Kasumi-1 (cell line): ENCODE measurements at regions not wholly inside any gene's neighbourhood (a gene's known extent, or its start where the extent isn't known, plus 50 kb on each side); places are given as distances from the start of the nearest gene placed in this dataset.

ENCODE experiments used
- DNase-seq, 2 experiments: peaks; one replicate each; lab custom pipeline; 2025; lab: John Stamatoyannopoulos, UW

DNA sequence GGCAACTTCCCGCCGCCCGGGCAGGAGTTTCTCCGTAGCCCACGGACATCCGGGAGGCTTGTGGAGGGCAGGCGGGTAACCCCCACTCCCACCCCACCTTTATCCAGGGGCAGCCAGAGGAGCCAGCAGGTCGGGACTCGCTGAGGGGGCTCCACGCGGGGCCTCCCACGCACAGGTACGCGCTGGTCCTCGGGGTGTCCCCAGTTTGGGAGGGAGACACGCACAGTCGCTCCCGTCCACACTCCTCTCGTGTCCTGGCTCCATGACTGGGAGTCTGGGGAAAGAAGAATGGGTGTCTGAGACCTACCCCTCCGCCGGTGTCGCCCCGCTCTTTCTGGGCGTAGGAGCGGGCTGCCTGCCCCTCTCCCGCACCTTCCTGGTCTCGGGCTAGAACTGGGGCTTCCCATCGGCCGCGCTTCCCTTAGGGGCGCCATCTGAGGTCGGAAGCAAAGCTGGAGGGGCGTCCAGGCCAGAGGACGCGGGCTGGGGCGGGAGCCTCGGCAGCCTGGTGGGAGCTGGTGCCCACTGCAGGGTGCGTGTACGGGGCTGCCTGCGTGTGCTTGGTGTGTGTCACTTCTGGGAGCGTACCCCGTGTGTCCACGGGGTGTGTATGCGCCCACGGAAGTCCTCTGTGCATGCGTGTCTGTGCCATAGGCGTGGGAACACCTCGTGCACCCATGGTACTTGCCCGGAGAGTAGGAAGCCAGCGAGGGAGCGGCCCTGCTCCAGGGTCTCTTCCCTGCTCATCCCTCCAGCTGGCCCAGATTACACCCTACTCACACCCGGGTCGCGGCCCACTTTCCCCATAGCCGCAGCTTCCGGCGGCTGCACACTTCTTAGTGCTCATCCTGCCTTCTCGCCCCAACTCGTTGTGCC, 73.0 kb upstream of the LEP start:
- no peak for DNase-seq

DNA sequence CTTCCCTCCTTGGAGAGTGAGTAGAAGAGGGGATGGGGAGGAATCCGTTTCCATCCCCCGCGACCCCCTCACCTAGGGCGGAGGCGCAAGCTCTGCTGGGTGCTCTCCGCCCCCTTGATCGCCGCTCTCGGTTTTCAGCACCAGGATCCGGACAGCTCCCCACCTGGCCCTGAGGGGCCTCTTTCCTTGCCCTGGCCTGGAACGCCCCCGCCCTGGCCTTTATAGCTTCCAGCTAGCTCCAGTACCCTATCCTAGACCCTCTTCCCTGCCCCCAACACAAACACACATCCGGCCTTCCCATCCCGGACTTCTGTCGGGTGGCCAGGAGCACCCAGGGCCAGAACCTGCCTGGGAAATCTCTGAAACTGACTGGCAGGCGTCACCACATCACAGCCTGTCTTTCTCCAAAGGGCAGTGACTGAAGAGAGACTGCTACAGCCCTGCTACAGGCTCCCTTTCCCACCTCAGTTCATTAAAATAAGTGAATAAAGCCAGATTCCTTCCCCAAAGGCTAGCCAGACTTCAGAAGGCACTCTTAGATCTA, 72.3 kb upstream of the LEP start:
- no peak for DNase-seq

DNA sequence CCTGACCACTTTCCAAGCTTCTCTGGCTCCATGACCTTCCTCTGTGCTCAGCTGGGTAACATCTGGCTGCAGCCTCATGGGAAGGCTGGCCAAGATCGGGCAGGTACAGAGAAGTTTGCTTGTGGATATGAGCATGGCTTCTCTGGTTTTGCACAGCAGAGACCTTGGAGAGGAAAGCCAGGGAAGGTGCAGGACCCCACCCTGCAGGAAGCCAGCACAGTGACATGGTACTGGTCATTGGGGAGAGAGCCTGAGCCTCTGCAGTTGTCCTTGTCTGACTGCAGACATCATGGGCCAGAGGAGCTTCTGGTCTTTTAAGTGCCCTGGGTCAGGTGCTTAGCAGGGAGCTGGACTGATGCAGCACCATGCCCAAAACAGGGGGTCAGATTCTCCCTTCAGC, 70.6 kb upstream of the LEP start:
- DNase-seq = no peak

DNA sequence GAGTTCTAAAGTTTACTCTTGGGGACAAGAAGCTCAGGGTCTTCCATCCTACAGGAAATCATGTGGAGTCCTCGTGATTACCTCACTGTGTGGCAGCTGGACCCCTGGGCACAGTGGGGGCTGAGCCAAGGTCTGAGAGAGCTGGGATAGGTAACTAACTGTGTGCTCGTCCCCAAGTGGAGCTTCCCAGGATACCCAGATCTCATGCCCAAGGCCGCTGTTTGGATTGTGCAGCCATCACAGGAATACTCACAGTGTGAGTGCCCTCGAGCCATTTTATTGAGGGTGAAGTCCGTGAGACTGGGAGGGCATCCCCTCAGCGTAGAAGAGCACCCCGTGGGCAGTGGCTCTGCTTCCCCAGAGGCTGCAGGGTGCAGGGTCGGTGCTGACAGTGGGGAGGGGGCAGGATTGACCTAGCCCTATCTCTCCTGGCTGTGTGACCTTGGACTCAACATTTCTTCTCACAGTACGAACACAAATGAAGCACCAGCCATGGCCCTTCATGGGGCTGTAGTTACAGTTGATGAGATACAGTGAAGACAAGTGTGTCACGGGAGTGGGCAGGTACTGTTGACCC, 69.6 kb upstream of the LEP start:
- DNase-seq = no peak

DNA sequence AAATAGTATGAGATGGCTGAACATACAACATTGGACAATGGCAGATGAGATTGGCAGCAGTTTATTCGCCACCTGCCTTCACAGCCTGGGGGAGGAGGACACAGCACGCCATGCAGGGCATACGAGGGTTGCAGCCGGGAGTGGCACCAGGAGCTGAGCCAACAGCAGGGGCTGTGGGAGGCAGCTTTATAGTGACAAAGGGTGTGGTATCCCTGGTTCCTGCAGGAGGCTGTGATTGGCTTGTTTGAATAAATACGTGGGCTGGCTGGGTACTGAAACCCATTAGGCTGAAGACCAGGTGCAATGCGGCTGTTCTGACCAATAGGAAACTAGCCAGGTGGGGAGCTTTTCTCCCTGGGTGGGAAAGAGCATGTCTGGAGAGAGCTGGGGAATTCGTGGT, 68.9 kb upstream of the LEP start:
- DNase-seq = no peak

DNA sequence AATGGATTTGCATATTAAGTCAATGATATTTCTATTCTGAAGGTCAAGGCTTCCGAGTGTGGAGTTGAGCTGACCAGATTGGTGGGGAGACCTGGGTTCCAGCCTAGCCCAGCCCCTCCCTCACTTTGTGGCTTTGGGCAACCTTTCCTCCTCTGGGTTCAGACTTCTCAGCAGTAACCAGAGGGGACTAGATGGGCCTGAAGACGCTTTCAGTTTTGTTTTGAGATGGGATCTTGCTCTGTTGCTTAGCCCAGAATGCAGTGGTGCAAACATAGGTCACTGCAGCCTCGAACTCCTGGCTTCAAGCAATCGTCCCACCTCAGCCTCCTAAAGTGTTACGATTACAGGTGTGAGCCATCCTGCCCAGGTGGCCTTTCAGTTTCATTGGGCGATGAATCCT, 68.1 kb upstream of the LEP start:
- no peak for DNase-seq

DNA sequence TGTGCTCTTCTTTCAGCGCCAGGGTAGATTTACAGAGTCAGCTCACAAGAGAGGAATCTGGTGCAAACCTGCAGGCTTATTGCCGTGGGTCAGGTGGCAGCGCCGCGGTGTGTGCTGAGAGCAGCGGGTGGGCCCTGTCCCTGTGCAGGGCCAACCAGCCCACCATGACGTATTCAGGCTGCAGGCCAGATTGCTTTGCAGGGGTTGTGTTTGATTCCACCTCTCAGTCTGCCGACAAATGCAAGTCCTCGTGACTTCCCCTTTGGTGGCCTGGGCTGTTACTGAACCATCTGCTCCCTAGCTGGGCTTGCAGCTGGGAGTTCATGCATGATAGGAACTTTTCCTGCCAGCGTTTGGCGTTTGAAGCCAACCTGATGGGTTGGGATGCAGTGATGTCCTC, 66.7 kb upstream of the LEP start:
- peak; percentile 88 to 89 for DNase-seq

DNA sequence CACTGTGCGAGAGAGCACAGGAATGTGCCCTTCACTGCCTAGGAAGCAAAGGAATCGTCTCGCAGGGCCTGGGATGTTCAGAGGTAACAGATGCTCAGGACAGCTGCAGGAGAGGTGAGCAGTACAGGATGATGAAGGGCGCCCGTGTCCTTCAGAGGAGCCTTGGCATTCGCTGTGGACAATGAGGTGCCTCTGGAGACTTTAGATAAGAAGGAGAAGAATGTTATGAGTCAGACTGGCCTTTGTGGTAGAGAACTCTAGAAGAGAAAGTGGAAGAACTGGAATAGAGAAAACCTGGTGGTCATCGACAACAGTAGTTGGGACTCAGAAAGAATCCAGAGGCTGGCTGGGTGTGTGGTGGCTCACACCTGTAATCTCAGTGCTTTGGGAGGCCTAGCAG, 64.4 kb upstream of the LEP start:
- no peak for DNase-seq

DNA sequence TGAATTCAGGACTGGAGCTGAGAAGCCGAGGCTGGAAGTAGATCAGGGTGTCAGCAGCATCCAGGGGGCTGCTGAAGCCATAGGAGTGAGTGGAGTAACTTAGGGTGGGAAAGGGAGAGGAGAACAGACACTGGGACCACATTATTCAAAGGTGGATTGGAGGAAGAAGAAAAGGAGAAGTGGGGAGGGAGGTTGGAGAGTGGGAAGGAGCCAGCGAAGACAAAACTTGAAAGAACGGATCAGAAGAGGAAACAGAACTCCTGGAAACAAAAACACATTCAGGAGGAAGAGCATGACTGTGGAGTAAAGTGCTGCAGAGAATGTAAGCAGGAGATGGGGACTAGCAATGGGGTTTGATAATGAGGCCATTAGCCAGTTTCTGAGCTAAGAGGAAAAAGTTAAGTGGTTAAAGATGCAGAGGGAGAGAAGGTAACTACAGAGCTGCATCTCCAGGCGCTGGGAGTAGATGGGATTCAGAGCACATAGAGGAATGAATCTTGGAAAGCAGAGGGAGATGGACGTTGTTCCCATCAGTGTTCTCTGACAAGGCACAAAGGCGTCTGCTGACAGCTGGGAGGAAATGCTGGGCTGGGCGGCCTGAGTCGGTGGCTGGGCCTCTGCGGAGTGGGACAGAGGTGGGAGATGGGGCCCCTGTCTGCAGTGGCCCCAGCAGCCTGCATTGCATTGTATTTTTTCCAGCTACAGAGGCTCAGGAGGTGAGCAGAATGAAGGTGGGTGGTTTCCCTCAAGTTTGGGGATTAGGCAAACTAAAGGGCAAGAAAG, 63.1 kb upstream of the LEP start:
- peak in 1 of 2 experiments; percentile 13 for DNase-seq

DNA sequence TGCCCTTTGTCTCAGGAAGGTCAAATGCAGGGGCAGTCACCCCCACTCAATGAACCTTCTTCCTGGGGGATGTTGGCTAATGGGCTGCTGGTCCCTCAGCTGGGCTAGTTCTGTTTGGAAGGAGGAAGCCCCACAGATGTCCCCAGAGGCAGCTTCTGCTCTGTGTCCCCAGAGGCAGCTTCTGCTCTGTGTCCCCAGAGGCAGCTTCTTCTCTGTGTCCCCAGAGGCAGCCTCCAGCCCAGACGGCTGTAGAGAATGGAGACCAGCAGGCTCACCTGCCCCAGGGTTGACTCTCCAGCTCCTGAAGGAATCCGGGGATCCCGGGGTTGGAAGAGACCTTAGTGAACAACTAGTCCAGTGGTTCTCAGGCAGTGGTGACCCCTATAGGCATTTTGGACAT, 62.5 kb upstream of the LEP start:
- DNase-seq = no peak

DNA sequence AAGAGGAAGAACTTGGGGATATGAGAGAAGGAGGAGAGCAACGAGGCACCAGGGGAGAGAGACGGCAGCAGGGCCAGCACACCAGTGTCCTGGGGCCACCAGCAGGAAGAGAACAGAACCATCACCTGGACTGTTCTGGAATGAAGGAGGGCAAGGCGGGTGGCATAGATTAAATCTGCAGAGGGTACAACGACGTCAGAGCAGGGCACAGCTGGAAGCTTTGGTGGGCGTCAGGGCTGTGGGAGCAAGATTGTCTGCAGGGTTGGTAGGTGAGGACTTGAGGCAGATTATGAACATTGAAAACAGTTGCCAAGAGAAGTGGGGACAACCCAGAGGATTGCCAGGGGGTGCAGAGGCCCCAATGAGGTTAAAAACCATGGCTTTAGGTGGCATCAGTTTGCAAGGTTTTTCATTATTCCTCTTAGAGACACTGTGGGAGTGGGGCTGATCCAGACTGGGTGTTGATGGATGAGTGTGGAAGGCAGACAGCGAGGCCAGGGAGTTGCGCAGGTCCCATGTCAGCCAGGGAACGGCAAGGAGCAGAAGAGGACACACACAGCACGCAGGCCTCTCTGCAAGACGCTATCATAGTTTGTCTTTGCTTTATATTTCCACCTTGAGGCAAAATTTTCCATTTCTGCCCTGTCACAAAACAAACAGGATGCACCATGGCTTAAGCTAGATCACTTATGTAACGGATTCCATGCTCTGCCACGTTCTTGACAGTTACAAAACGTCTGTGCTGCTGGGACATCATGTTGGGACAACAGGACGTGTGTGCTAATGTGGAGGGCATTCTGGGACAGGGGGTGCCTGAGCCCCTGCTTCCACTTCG, 52.5 kb upstream of the LEP start:
- no peak for DNase-seq

DNA sequence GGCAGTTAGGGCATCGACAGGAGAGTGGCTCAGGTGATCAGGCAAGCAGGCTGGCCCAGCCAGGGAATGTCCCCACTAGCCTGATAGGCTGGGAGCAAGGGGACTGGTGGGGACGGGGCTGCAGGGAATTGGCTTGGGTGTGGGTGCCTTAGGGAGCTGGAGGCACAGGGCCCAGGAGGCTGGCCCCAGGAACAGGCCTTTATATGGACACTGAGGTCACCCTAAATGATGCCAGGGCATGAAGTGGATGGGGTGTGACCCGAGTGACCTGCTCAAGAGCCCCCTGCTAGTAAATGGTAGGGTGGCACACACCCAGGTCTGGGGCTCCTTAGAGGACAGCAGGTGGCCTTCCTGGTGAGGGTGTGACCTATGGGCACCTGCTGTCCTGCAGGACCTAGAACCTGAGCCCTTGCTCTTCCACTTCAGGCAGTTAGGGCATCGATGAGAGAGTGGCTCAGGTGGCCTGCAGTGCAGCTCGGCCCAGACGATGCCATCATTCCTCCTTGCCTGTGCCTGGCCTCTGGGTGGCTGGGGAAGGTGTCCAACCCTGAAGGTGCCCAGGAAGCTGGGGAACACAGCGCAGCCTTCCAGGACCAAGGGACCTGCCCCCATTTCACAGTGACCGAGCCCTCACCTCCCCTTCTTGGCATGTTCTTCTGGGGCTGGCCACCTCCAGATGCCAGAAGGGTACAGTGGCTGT, 51.7 kb upstream of the LEP start:
- no peak for DNase-seq

DNA sequence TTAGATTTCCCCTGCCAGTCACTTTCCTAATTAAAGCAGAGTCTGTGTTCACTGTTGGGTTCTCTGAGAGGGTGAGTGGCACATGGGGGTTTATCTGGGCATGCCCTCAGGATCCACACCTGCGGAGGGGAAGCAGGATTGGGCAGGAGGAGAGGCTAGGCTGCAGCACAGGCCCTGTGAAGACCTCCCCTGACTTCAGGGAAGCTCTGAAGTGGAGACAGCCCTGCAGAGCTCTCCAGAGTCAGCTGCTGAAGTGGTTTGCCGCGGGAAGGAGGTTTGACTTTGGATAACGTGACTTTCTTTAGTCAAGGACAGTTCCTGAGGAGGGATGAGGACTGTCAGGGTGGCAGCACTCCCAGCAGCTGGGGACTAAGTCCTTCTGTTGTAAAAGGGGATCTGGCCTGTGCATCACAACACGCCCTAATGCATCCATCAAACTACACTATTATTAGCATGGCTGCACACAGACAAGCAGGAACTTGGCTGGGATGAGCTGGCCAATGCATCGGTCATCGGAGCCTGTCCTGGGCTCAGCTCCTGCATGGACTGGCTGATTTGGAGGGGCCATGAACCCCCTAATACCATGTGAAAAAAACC, 50.9 kb upstream of the LEP start:
- DNase-seq = no peak

DNA sequence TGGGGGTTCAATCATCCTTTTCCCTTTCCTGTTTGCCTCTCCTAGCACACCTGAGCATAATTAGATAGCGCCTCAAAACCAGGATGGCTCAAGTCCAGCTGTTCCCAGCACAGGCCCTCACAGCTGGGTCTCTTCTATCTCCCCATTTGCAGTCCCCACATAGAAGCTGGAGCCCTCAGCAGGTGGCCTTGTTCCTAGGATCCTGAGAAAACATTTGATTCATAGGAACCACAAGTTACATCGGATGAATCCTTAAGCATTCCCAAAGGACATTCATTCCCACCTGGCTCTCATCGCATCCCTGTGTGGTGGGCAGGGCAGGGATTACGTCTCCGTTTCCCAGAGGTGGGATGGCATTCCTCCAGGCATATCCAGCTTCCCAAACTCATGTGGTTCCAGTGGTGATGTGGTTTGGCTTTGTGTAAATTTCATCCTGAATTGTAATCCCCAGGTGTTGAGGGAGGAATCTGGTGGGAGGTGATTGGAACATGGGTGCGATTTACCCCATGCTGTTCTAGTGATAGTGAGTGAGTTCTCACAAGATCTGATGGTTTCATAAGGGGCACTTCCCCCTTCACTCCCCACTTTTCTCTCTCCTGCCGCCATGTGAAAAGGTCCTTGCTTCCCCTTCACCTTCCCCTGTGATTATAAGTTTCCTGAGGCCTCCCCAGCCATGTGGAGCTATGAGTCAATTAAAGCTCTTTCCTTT, 49.8 kb upstream of the LEP start:
- no peak for DNase-seq
